Fibroblast of skin of right biceps (primary cell): ENCODE measurements at regions not wholly inside any gene's neighbourhood (a gene's known extent, or its start where the extent isn't known, plus 50 kb on each side); places are given as distances from the start of the nearest gene placed in this dataset.

ENCODE experiments used
- DNase-seq: peaks from one replicate; pipeline ENCODE4 v3.0.0-alpha.2; 2013

GRCh38 chr7:12085516-12085915, 125.6 kb upstream of the TMEM106B start:
- DNase-seq: no peak

- DNase-seq: no peak
Observed at GRCh38 chr7:12089951-12090756, 120.9 kb upstream of the TMEM106B start.

- DNase-seq: no peak
Observed at GRCh38 chr7:12090757-12091221, 120.3 kb upstream of the TMEM106B start.

GRCh38 chr7:12091231-12091630, 119.9 kb upstream of the TMEM106B start:
- DNase-seq: no peak

- DNase-seq: peak; percentile 1
Observed at GRCh38 chr7:12092499-12093130, 118.5 kb upstream of the TMEM106B start.

GRCh38 chr7:12093365-12093764, 117.7 kb upstream of the TMEM106B start:
- no peak for DNase-seq

GRCh38 chr7:12094365-12094921, 116.7 kb upstream of the TMEM106B start:
- DNase-seq: peak; percentile 5

GRCh38 chr7:12102126-12102525, 109.0 kb upstream of the TMEM106B start:
- no peak for DNase-seq

- DNase-seq: no peak
Observed at GRCh38 chr7:12102527-12102926, 108.6 kb upstream of the TMEM106B start.

- DNase-seq: no peak
Observed at GRCh38 chr7:12103948-12104347, 107.1 kb upstream of the TMEM106B start.

GRCh38 chr7:12107381-12107780, 103.7 kb upstream of the TMEM106B start:
- DNase-seq: no peak

- DNase-seq: no peak
Observed at GRCh38 chr7:12107841-12108254, 103.2 kb upstream of the TMEM106B start.

GRCh38 chr7:12110425-12110824, 100.7 kb upstream of the TMEM106B start:
- no peak for DNase-seq

GRCh38 chr7:12111422-12112405, 99.4 kb upstream of the TMEM106B start:
- DNase-seq: peak; percentile 34

GRCh38 chr7:12117170-12117569, 93.9 kb upstream of the TMEM106B start:
- no peak for DNase-seq

- DNase-seq: no peak
Observed at GRCh38 chr7:12119620-12120303, 91.3 kb upstream of the TMEM106B start.

GRCh38 chr7:12120632-12121031, 90.5 kb upstream of the TMEM106B start:
- DNase-seq: no peak

- no peak for DNase-seq
Observed at GRCh38 chr7:12123172-12123571, 87.9 kb upstream of the TMEM106B start.

GRCh38 chr7:12124028-12124427, 87.1 kb upstream of the TMEM106B start:
- DNase-seq: no peak

- no peak for DNase-seq
Observed at GRCh38 chr7:12127455-12127854, 83.6 kb upstream of the TMEM106B start.

- no peak for DNase-seq
Observed at GRCh38 chr7:12130609-12131008, 80.5 kb upstream of the TMEM106B start.

GRCh38 chr7:12131122-12131521, 80.0 kb upstream of the TMEM106B start:
- no peak for DNase-seq
